ENCODE measurements at regions not wholly inside any gene's neighbourhood (a gene's known extent, or its start where the extent isn't known, plus 50 kb on each side); places are given as distances from the start of the nearest gene placed in this dataset.

GRCh38 chr20:43799741-43800140 is 72.9 kb upstream of the GTSF1L start:
- TF ChIP-seq CTCF (conservative IDR thresholded peaks at IDR 0.05; ENCODE audit: low read depth, low read length) (no peak), EZH2 (IDR thresholded peaks at IDR 0.05; ENCODE audit: borderline replicate concordance, low read depth, low read length, poor library complexity, severe bottlenecking) (no peak)
- no TSS peak for BruUV-seq (replicated peaks)
- H3K27me3 ChIP-seq (replicated peaks; ENCODE audit: insufficient read depth, low read depth, low read length, poor library complexity) = no peaks in the 10 kb centered on the region
- no peak overlapping the region for H3K4me3 ChIP-seq (ENCODE audit: low read depth, low read length, poor library complexity, severe bottlenecking)
- H3K36me3 ChIP-seq (ENCODE audit: insufficient read depth, low read length, poor library complexity, severe bottlenecking) = no peaks in the 10 kb centered on the region
- no peak for DNase-seq (ENCODE audit: low spot score)
- intact Hi-C loops (cut with micrococcal nuclease; ENCODE audit: unreplicated experiment) = no loop called here
- CTCF ChIA-PET = no interaction called here
- H3K4me1 ChIP-seq (ENCODE audit: insufficient read depth, low read length, poor library complexity, severe bottlenecking) = no peaks in the 10 kb centered on the region
- H3K9me3 ChIP-seq (ENCODE audit: low read depth, low read length, poor library complexity, severe bottlenecking) = peaks cover 5% of the 10 kb centered on the region
- POLR2A ChIA-PET (ENCODE audit: low non-redundant PET) = no interaction called here
- no peak overlapping the region for H3K27ac ChIP-seq (ENCODE audit: low read depth, low read length, poor library complexity, severe bottlenecking)

- Histone ChIP-seq H3K27ac (ENCODE audit: low read depth, low read length, poor library complexity, severe bottlenecking) (no peak overlapping the region), H3K27me3 (replicated peaks; ENCODE audit: insufficient read depth, low read depth, low read length, poor library complexity) (no peaks in the 10 kb centered on the region), H3K4me1 (ENCODE audit: insufficient read depth, low read length, poor library complexity, severe bottlenecking) (no peaks in the 10 kb centered on the region), H3K9me3 (ENCODE audit: low read depth, low read length, poor library complexity, severe bottlenecking) (peaks cover under 1% of the 10 kb centered on the region), H3K4me3 (ENCODE audit: low read depth, low read length, poor library complexity, severe bottlenecking) (no peak overlapping the region), H3K36me3 (ENCODE audit: insufficient read depth, low read length, poor library complexity, severe bottlenecking) (no peaks in the 10 kb centered on the region)
- POLR2A ChIA-PET (ENCODE audit: low non-redundant PET) = no interaction called here
- no peak for DNase-seq (ENCODE audit: low spot score)
- TF ChIP-seq EZH2 (IDR thresholded peaks at IDR 0.05; ENCODE audit: borderline replicate concordance, low read depth, low read length, poor library complexity, severe bottlenecking) (no peak), CTCF (conservative IDR thresholded peaks at IDR 0.05; ENCODE audit: low read depth, low read length) (no peak)
- BruUV-seq (replicated peaks) = no TSS peak
- intact Hi-C loops (cut with micrococcal nuclease; ENCODE audit: unreplicated experiment) = no loop called here
- CTCF ChIA-PET = no interaction called here
These were observed 72.4 kb upstream of the GTSF1L start for GRCh38 chr20:43799150-43799711.

DNA sequence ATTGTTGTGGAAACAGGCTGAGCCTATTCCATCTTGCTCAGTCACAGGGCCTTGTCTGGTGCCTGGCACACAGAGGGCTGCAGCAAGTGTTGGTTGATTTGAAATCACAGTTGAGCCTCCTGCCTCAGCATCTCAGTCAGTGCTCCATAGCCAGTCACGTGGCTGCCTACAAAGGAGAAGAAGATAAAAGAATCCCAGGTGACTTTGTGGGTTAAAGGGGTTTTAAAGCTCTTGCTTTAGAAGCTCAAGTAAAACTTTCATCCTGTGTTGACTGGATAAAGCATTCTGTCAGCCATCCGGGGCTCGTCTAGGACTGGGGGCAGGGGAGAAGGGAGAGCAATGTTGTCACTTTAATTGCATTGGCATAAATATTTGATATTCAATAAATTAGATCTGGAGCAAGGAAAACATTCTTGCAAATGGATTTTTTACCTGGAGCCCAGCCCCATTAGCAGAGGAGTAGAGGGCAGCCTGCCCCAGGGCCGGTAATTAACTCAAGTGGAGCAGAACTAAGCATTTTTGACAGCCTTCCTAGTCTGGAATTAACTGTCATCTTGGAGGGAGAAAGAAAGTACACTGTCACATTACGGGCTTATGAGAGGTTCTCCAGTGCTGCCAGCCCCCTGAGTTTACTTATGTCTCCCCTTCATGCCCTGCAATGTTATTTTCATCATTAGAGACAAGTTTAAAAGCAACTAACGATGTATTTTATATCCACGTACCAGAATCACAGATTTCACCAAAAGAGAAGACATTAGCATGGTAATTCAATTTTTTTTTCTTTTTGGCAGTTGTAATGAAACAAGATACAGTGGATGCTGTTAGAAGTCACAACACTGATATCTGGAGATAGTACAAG is 71.7 kb upstream of the GTSF1L start:
- H3K27ac ChIP-seq (ENCODE audit: low read depth, low read length, poor library complexity, severe bottlenecking) = no peak overlapping the region
- no TSS peak for BruUV-seq (replicated peaks)

More for the DNA sequence above, 71.7 kb upstream of the GTSF1L start:
- Histone ChIP-seq H3K9me3 (ENCODE audit: low read depth, low read length, poor library complexity, severe bottlenecking) (no peaks in the 10 kb centered on the region), H3K36me3 (ENCODE audit: insufficient read depth, low read length, poor library complexity, severe bottlenecking) (no peaks in the 10 kb centered on the region), H3K27me3 (replicated peaks; ENCODE audit: insufficient read depth, low read depth, low read length, poor library complexity) (no peaks in the 10 kb centered on the region), H3K4me3 (ENCODE audit: low read depth, low read length, poor library complexity, severe bottlenecking) (no peak overlapping the region), H3K4me1 (ENCODE audit: insufficient read depth, low read length, poor library complexity, severe bottlenecking) (no peaks in the 10 kb centered on the region)
- POLR2A ChIA-PET (ENCODE audit: low non-redundant PET) = no interaction called here
- CTCF ChIA-PET = no interaction called here
- no peak for DNase-seq (ENCODE audit: low spot score)
- intact Hi-C loops (cut with micrococcal nuclease; ENCODE audit: unreplicated experiment) = no loop called here
- TF ChIP-seq CTCF (conservative IDR thresholded peaks at IDR 0.05; ENCODE audit: low read depth, low read length) = no peak
- no peak for TF ChIP-seq EZH2 (IDR thresholded peaks at IDR 0.05; ENCODE audit: borderline replicate concordance, low read depth, low read length, poor library complexity, severe bottlenecking)
